ENCODE measurements at regions not wholly inside any gene's neighbourhood (a gene's known extent, or its start where the extent isn't known, plus 50 kb on each side); places are given as distances from the start of the nearest gene placed in this dataset.

DNA sequence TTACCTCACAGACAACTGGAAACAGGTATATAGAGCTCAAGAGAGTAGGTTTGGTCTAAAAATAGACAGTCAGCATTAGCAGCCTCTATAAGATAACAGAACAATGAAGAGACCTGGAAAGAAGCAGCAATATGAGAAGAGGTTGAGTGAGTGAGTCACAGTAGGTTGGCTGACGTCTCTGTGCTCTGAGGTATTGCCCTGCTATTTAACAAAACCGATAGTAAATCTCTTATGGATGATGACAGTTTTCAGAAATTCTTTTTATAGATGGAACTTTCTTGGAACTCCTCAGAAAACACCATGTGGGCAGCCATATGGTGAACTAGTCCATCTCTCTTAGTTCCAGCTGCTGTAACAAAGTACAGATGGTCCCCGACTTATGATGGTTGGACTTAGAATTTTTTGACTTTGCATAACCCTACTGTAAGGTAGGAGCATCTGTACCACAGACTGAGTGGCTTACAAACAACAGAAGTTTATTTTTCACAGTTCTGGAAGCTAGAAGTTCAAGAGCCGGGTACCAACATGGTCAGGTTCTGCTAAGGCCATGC lies 123.5 kb downstream of the MBD2 start:
- DNase-seq: no peak

- DNase-seq: no peak
Observed at GRCh38 chr18:54100466-54100865, 124.0 kb downstream of the MBD2 start.

GRCh38 chr18:54094474-54094873 lies 130.0 kb downstream of the MBD2 start:
- no peak for DNase-seq

DNA sequence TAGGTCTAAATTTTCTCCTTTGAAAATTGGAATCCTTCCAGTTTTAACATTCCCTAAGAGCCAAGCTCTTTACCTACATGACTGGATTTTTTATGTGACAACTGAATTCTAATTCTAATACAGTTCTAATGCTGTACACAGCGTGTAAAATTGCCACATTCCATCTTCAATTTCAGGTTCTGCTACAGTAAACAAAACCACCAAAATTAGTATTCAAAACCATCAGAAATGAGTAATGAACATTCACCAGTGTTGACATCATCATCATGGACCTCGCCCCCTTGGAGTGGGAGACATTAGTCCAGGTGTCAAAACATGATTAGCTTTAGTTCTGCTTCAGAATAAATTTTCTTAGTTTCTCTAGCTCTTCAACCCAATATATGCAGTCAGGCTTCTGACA lies 133.6 kb downstream of the MBD2 start:
- DNase-seq: peak; percentile 8

DNA sequence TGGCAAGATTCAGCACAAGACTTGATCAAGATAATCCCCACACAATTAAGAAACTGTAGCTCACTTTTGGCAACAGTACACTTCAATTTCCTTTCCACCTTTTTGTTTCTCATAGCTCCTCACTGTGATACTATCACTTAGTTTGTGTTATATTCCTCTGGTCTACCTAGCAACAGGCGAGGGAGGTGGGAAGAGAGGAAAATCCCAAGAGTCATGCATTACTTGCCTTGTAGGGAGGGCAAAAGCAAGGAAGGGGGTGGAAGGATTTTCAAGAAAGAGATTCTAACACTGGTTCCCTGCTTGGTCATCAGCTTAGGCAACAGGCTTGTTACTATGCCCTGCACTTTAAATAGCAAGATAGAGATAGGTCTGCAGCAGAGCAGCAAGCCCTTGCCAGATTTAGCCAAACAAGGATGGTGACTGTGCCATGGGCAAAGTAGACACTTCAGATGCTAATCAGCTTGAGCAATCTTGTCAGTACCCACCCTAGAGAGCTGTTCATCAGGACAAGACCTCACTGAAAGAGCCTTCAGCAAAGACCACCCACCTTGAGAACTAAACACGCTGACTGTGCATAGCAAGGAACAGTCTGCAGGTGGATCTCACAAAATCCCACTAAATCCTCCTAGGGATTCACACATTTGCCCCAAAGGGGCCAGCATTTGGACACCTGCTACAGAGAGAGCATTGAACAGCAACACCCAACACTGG lies 134.6 kb downstream of the MBD2 start:
- DNase-seq: no peak

GRCh38 chr18:54086863-54087262 lies 137.6 kb downstream of the MBD2 start:
- no peak for DNase-seq

DNA sequence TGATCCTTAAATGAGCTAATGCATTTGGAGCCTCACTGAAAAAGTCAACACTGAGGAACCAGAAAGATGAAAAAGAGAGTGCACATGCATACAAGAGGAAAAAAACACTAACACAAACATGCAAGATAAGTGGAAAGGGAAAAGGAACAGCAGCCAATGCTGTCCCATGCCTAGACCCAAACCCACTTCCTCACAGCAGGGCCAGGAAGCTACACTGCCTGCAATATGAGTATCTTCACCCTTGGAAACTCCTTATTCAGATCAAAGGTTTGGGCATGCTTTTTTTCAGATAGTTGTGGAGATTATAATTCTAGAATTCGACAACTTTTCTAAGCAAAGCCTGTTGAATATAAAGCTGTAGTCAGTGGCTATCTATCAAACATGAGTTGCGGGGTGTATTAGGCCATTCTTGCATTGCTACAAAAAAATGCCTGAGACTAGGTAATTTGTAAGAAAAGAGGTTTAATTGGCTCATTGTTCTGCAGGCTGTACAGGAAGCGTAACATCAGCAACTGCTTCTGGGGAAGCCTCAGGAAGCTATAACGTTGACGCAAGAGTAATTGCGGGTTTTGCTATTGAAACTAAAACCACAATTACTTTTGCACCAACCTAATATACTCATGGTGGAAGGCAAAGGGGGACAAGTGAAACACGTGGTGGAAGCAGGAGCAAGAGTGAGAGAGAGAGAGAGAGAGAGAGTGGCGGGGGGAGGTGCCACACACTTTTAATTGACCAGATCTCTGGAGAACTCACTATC lies 138.2 kb downstream of the MBD2 start:
- peak; percentile 7 for DNase-seq

DNA sequence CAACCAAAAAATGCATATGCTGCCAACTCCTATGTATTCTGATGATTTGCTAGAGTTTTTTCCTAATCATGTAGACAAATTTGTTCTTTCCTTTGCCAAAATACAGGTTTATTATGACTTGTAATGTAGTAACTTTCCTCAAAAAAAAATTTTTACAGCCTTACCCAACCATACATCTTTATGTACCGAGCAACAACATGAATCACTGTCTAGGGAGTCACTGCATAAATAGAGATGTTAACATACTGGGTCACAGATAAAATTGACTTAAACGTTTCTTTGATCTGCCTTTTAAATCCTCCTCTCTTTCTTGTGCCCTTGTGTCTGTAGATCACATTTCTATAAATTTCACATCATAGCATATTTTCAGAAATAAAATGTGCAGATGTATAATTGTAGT lies 143.6 kb downstream of the MBD2 start:
- no peak for DNase-seq

DNA sequence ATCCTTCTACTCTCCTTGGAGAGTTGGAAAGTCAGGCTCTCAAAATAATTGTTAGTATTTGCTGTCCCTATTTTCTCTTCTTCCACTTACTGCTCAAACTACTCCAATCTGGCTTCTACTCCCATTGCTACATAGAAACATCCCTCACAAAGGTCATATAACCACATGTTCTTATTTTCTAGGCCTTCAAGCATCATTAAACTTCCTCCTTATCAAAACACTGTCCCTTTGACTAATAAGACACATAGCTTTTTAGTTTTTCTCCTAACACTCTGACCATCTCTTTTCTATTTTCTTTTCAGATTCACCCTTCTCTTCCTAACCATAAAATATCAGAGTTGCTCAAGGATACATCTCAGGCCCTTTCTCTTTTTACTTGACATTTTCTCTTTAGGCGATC lies 148.3 kb downstream of the MBD2 start:
- no peak for DNase-seq

- DNase-seq: no peak
Observed at GRCh38 chr18:54075689-54076088, 148.8 kb downstream of the MBD2 start.

DNA sequence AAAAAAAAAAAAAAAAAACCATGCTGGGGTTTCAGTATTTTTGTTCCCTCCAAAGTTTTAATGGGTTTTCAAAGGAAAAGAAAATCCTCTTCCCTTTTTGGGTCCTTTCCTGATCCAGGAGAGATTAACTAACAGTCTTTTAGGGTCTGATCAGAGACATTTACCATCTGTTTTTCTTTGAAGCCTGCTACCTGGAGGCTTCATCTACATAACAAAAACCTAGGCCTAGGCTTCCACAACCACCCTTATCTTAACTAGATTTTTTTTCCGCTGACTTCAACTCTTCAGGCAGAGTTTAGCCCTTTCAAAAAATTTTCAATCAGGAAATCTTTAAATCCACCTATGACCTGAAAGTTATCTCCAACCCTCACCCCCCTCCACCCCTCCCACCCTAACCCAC lies 154.7 kb downstream of the MBD2 start:
- no peak for DNase-seq

DNA sequence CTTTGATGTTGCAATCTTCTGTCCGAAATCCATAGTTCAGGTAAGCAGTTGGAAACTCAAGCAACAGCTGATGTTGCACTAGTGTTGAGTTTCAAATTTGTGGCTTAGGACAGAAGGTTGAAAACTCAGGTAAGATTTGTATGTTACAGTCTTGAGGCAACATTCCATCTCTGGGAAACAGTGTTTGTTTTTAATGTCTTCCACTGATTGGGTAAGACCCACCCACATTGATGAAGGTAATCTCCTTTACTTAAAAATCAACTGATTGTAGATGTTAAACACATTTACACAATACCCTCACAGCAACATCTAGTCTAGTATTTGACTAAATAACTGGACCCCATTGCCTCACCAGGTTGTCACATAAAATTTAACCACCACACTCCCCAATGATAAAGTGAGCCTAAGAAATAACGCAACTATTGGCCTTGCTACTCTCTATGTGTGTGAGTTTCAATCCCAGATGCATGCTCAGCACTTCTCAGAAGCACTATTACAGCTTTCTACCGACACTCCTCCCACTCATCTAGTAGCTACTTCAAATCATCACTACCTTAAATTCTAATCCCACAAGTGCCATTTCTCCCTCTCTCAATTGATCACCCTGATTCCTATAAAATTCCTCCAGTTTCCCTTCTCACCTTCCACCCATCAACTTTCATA lies 164.0 kb downstream of the MBD2 start:
- DNase-seq: no peak

DNA sequence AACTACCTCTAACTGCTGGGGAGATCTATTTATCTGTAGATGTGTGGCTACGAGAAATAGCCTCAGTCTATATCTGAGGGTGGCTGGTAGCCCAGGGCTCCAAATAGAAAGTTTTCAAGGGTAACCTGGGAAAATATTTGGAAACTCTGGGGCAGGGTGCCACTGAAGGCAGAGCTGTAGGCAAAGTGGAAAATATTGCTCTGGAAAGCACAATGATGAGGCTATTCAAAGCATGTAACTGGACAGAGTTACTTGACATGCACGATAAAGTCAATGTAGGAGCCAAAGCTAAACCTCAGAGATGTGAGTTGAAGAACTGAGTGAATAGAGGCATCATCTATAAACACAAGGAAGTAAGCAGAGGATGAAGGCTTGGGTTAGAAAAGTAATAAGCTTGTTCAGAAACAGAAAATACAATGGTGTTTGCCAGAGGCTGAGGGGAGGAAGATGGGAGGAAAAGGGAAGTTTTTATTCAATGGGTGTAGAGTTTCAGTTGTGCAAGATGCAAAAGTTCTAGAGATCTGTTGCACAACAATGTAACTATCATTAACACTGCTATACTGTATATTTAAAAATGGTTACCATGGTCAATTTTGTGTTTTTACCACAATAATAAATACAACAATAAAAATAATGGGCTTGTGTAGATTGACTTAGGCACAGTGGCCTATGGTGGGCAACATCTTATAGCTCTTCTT lies 171.6 kb downstream of the MBD2 start:
- DNase-seq: no peak

- DNase-seq: no peak
Observed at GRCh38 chr18:54052259-54052658, 172.2 kb downstream of the MBD2 start.

DNA sequence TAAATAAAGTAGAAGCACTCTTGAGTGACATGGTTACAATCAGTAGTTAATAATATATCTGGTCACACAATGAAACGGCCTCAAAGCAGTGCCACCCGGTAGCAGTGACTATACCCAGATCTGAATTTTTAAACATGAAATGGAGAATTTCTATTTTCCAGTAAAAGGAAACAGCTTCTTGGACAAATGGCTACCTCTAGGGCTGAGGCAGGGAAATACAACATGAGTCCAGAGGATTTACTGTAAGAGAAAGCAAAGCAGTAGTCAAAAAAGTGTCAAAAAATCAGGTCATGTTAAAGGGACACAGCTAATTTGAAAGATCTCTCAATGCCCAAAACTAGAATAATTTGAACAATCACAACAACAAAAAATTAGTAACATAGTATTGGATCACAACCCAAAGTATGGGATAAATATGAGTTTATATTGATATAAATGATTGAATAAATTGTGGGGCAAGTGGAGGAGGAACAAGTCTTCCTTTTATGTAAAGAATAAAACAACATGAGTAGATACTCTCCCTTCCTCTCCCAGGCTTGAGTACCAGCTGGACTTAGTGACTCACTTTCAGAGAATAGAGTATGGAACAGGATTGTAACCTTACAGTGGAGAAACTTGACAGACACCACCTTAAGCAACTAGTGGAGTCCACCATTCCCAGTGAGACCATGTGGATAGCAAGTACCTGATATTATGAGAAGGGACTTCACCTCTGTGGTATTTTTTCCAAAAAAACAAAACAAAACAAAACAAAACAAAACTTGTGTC lies 180.8 kb downstream of the MBD2 start:
- no peak for DNase-seq

- DNase-seq: no peak
Observed at GRCh38 chr18:54035927-54036326, 188.5 kb downstream of the MBD2 start.

DNA sequence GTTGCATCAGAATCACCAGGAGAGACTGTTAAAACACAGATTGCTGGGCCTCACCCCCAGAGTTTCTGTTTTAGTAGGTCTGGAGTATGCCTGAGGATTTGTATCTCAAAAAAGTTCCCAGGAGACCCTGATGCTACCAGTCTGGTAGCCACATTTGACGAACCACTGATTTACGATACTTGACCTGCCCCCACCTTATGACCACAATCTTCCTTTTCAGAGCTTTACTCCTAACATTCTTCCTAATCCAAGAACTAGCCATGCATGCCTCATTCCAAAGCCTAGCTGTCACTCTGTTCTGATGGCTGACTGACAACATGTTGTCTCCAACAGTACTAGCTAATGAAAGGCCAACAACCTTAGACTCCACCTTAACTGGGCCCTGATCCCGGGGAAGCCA lies 191.4 kb downstream of the MBD2 start:
- no peak for DNase-seq

DNA sequence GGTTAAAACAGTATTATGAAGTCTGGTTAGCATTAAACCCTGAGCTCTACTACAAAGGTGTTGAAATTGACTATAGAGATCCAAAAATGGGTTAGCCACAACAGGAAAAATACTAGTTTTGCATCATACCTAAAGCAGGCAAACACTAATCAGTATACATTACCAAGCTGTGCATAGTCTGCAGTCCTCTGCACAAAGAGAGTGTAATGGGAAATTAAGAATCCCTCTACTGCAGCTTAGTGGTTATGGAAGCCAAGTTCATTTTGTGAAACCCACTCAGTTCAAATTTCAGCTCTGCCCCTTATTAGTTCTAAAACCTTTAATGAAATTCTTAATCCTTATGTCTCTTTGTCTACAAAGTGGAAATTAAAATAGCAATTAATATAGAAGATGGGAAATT lies 192.1 kb downstream of the MBD2 start:
- no peak for DNase-seq

GRCh38 chr18:54031243-54031642 lies 193.2 kb downstream of the MBD2 start:
- no peak for DNase-seq

DNA sequence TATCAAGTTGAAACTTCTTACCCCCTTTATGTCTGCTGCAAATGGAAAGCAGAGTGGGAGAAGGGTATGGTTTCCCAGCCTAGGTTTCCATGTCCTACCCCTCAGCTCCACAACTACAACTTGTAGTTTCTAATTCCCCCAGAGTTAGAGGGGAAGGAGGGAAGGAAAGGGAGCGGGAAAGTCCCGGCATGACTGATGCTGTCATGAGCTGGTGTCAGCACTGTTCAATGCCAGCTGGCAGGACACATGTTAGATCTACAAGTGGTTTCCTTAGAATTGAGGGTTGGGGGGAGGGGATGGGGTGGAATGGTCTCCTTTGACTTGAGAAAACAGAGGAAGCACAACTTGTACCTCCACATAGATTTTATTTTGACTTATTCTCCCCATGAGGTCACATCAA lies 194.0 kb downstream of the MBD2 start:
- DNase-seq: no peak

DNA sequence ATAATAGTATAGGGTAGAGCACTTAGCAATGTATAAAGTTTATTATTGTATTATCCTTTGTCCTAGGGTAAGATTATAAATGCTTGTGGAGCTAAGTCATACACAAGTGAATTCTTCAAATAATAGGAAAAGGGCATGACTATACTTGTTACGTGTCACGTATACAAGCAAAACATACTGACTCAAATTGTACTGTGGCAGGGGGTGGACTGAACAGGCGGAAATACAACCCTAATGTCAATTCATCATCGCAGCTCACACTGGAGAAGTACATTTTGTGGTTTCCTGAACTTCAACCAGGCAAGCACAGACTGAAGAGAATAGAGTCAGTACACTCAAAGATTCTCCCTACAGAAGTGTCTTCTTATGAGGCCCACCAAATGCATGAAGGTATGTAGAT lies 201.0 kb downstream of the MBD2 start:
- no peak for DNase-seq

DNA sequence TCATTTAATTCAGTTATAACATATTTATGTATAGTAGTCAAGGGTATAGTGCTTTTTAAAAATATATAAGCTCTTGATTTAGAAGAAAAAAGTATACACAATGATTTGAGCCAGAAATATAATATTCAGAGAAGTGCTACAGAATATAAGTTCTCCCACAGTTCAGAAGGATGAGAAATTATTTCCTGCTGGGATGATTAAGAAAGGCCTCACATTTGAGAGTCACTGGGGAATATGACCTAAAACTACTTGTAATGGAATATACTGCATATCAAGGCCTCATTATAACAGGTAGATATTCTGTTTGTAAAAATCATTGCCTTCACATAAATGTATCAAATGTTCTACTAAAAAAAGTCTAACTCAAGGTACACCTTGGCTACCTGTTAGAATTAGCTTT lies 203.5 kb downstream of the MBD2 start:
- no peak for DNase-seq

All from activated CD4-positive, alpha-beta T cell treated with anti-CD3 and anti-CD28 coated beads for 48 hours (primary cell).